Stimulated activated CD4-positive, alpha-beta T cell treated with anti-CD3 and anti-CD28 coated beads, TNF-alpha, amount 100 ng/mL, for 1 hour (primary cell): ENCODE measurements at regions not wholly inside any gene's neighbourhood (a gene's known extent, or its start where the extent isn't known, plus 50 kb on each side); places are given as distances from the start of the nearest gene placed in this dataset.
"Not testable (repeated sequence)": the region's sequence is repeated elsewhere in the genome, so short reads cannot be mapped to it uniquely, and the experiment has no call there.

Experiments
- DNase-seq, 3 donors: peaks; one replicate each; pipeline ENCODE4 v3.0.0-alpha.2; 2020; ENCODE audit warnings: low read depth in 3 of 3, low spot score in 1 of 3

GRCh38 chr12:13570005-13570694 is 373.6 kb downstream of the EMP1 start:
- no peak for DNase-seq

- DNase-seq: no peak
These were observed 369.8 kb downstream of the EMP1 start for GRCh38 chr12:13566292-13566691.

- no peak for DNase-seq
These were observed 367.8 kb downstream of the EMP1 start for GRCh38 chr12:13564266-13564810.

GRCh38 chr12:13563743-13564125 is 367.2 kb downstream of the EMP1 start:
- DNase-seq: no peak

- no peak for DNase-seq
These were observed 366.6 kb downstream of the EMP1 start for GRCh38 chr12:13562915-13563742.

GRCh38 chr12:13561923-13562322 is 365.4 kb downstream of the EMP1 start:
- no peak for DNase-seq

- DNase-seq: no peak
These were observed 362.9 kb downstream of the EMP1 start for GRCh38 chr12:13559318-13559978.

- DNase-seq: no peak
These were observed 356.3 kb downstream of the EMP1 start for GRCh38 chr12:13552830-13553229.

- DNase-seq: no peak
These were observed 350.8 kb downstream of the EMP1 start for GRCh38 chr12:13547283-13547682.

- no peak for DNase-seq
These were observed 349.7 kb downstream of the EMP1 start for GRCh38 chr12:13546231-13546630.

GRCh38 chr12:13539051-13539450 is 342.5 kb downstream of the EMP1 start:
- DNase-seq: no peak

- DNase-seq: no peak
These were observed 341.6 kb downstream of the EMP1 start for GRCh38 chr12:13538136-13538535.

- DNase-seq: no peak
These were observed 341.1 kb downstream of the EMP1 start for GRCh38 chr12:13537623-13538022.

GRCh38 chr12:13536219-13536910 is 339.8 kb downstream of the EMP1 start:
- no peak for DNase-seq

- peak in 1 of 3 donors; percentile 5 for DNase-seq
These were observed 338.3 kb downstream of the EMP1 start for GRCh38 chr12:13534645-13535398.

GRCh38 chr12:13534242-13534641 is 337.7 kb downstream of the EMP1 start:
- DNase-seq: no peak

GRCh38 chr12:13530966-13531365 is 334.4 kb downstream of the EMP1 start:
- no peak for DNase-seq

GRCh38 chr12:13526185-13526921 is 329.8 kb downstream of the EMP1 start:
- DNase-seq: not testable (repeated sequence)

GRCh38 chr12:13523536-13524307 is 327.2 kb downstream of the EMP1 start:
- no peak for DNase-seq
